ENCODE measurements at regions not wholly inside any gene's neighbourhood (a gene's known extent, or its start where the extent isn't known, plus 50 kb on each side); places are given as distances from the start of the nearest gene placed in this dataset.

DNA sequence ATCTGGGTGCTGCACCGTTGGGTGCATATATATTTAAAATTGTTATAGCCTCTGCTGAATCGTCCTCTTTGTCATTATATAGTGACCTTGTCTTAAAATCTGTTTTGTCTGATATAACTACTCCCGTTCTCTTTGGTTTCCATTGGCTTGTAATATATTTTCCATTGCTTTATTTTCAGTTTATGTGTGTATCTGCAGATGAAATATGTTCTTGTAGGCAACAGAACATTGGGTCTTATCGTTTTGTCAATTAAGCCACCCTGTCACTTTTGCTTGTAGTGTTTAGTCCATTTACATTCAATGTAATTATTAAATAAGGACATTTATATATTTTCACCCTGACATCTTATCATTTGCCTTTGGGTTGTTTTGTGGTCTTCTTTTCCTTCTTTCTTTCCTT is 933.9 kb downstream of the EPHA7 start:
- Histone ChIP-seq H3K9me3 (ENCODE audit: control insufficient read depth in 4 of 4, low read length in 3 of 4) (peaks cover 0 to 3% (median 1%) of the 10 kb centered on the region in 4 donors), H3K27me3 (ENCODE audit: control insufficient read depth in 4 of 4, insufficient read depth in 4 of 4, low read length in 3 of 4) (no peaks in the 10 kb centered on the region), H3K36me3 (ENCODE audit: control insufficient read depth in 4 of 4, insufficient read depth in 3 of 4, low read depth in 1 of 4, low read length in 3 of 4) (no peaks in the 10 kb centered on the region), H3K9ac (ENCODE audit: low read depth in 1 of 2, low read length in 2 of 2) (no peak overlapping the region), H3K4me1 (ENCODE audit: control insufficient read depth in 4 of 4, insufficient read depth in 4 of 4, low read length in 3 of 4) (no peaks in the 10 kb centered on the region), H3K4me3 (ENCODE audit: low read depth in 1 of 3, low read length in 3 of 3) (no peak overlapping the region), H3K27ac (ENCODE audit: low read depth in 1 of 2, low read length in 2 of 2) (no peak overlapping the region)
- 73% methylated on average over 4 of the region's 4 CpGs for WGBS
- no peak for DNase-seq (ENCODE audit: low spot score)
- no peak for TF ChIP-seq NR2F2 (IDR thresholded peaks at IDR 0.05)
- TF ChIP-seq TAF1 (conservative IDR thresholded peaks at IDR 0.05): no peak
- no peak for TF ChIP-seq HNF4A (conservative IDR thresholded peaks at IDR 0.05)
- TF ChIP-seq, protein P1, sequence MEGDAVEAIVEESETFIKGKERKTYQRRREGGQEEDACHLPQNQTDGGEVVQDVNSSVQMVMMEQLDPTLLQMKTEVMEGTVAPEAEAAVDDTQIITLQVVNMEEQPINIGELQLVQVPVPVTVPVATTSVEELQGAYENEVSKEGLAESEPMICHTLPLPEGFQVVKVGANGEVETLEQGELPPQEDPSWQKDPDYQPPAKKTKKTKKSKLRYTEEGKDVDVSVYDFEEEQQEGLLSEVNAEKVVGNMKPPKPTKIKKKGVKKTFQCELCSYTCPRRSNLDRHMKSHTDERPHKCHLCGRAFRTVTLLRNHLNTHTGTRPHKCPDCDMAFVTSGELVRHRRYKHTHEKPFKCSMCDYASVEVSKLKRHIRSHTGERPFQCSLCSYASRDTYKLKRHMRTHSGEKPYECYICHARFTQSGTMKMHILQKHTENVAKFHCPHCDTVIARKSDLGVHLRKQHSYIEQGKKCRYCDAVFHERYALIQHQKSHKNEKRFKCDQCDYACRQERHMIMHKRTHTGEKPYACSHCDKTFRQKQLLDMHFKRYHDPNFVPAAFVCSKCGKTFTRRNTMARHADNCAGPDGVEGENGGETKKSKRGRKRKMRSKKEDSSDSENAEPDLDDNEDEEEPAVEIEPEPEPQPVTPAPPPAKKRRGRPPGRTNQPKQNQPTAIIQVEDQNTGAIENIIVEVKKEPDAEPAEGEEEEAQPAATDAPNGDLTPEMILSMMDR (IDR thresholded peaks at IDR 0.05; ENCODE audit: low read depth, low read length, missing input control): no peak
- TF ChIP-seq HNF4G (IDR thresholded peaks at IDR 0.05): no peak
- TF ChIP-seq EGR1 (IDR thresholded peaks at IDR 0.05; ENCODE audit: low read depth in 2 of 2): no peak
- TF ChIP-seq, protein P2, sequence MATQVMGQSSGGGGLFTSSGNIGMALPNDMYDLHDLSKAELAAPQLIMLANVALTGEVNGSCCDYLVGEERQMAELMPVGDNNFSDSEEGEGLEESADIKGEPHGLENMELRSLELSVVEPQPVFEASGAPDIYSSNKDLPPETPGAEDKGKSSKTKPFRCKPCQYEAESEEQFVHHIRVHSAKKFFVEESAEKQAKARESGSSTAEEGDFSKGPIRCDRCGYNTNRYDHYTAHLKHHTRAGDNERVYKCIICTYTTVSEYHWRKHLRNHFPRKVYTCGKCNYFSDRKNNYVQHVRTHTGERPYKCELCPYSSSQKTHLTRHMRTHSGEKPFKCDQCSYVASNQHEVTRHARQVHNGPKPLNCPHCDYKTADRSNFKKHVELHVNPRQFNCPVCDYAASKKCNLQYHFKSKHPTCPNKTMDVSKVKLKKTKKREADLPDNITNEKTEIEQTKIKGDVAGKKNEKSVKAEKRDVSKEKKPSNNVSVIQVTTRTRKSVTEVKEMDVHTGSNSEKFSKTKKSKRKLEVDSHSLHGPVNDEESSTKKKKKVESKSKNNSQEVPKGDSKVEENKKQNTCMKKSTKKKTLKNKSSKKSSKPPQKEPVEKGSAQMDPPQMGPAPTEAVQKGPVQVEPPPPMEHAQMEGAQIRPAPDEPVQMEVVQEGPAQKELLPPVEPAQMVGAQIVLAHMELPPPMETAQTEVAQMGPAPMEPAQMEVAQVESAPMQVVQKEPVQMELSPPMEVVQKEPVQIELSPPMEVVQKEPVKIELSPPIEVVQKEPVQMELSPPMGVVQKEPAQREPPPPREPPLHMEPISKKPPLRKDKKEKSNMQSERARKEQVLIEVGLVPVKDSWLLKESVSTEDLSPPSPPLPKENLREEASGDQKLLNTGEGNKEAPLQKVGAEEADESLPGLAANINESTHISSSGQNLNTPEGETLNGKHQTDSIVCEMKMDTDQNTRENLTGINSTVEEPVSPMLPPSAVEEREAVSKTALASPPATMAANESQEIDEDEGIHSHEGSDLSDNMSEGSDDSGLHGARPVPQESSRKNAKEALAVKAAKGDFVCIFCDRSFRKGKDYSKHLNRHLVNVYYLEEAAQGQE (IDR thresholded peaks at IDR 0.05): no peak
- TF ChIP-seq, protein P3, sequence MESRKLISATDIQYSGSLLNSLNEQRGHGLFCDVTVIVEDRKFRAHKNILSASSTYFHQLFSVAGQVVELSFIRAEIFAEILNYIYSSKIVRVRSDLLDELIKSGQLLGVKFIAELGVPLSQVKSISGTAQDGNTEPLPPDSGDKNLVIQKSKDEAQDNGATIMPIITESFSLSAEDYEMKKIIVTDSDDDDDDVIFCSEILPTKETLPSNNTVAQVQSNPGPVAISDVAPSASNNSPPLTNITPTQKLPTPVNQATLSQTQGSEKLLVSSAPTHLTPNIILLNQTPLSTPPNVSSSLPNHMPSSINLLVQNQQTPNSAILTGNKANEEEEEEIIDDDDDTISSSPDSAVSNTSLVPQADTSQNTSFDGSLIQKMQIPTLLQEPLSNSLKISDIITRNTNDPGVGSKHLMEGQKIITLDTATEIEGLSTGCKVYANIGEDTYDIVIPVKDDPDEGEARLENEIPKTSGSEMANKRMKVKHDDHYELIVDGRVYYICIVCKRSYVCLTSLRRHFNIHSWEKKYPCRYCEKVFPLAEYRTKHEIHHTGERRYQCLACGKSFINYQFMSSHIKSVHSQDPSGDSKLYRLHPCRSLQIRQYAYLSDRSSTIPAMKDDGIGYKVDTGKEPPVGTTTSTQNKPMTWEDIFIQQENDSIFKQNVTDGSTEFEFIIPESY (IDR thresholded peaks at IDR 0.05): no peak
- TF ChIP-seq FOXA2 (IDR thresholded peaks at IDR 0.05): no peak
- no peak for TF ChIP-seq RXRA (IDR thresholded peaks at IDR 0.05)
- no peak for TF ChIP-seq FOXA1 (IDR thresholded peaks at IDR 0.05)
- TF ChIP-seq, protein P4, sequence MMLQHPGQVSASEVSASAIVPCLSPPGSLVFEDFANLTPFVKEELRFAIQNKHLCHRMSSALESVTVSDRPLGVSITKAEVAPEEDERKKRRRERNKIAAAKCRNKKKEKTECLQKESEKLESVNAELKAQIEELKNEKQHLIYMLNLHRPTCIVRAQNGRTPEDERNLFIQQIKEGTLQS (IDR thresholded peaks at IDR 0.05): no peak
- TF ChIP-seq YY1 (IDR thresholded peaks at IDR 0.05): no peak
- TF ChIP-seq GABPA (IDR thresholded peaks at IDR 0.05 in 1 of 2, conservative IDR thresholded peaks at IDR 0.05 in 1 of 2): no peak
- TF ChIP-seq RAD21 (IDR thresholded peaks at IDR 0.05): no peak
- TF ChIP-seq, protein P5, sequence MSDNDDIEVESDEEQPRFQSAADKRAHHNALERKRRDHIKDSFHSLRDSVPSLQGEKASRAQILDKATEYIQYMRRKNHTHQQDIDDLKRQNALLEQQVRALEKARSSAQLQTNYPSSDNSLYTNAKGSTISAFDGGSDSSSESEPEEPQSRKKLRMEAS (IDR thresholded peaks at IDR 0.05): no peak
- TF ChIP-seq JUND (IDR thresholded peaks at IDR 0.05): no peak
- no peak for TF ChIP-seq SP1 (IDR thresholded peaks at IDR 0.05)

Measured in liver (tissue), 8 donors.